HG02610 (cell line): ENCODE measurements at regions not wholly inside any gene's neighbourhood (a gene's known extent, or its start where the extent isn't known, plus 50 kb on each side); places are given as distances from the start of the nearest gene placed in this dataset.
A peak's percentile ranks its signal among the peaks of the same experiment; 100 is the strongest.

Experiments
- ATAC-seq: cut with Tn5 transposase; IDR thresholded peaks from one replicate; pipeline ENCODE4 v1.9.1; 2021; ENCODE audit warnings: mild to moderate bottlenecking, moderate library complexity; ENCODE audit not compliant: unreplicated experiment

DNA sequence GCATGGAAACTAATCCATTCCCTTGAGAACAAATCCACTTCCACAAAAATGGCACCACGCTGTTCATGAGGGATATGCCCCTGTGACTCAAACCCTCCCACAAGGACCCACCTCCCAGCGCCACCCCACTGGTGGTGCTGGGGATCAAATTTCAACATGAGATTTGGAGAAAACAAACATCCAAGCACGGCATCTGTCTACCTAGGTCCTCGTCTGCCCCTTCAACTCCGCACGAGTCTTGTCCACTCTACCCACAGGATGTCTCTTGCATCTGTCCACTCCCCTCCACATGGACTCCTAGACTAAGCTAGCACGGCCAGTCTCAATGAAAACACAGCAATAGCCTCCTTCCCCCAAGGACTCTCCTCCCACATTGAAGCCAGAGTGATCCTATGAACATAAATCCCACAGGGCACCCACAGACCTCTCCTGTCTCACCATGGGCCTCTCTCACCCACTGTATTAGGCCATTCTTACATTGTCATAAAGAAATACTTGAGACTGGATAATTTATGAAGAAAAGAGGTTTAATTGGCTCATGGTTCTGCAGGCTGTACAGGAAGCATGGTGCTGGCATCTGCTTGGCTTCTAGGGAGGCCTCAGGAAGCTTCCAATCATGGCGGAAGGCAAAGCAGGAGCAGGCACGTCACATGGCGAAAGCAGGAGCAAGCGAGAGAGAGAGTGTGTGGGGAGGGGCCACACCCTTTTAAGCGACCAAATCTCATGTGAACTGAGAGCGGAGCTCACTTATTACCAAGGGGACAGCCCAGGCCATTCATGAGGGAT is 101.4 kb downstream of the TOMM20 start:
- ATAC-seq, result no peak

DNA sequence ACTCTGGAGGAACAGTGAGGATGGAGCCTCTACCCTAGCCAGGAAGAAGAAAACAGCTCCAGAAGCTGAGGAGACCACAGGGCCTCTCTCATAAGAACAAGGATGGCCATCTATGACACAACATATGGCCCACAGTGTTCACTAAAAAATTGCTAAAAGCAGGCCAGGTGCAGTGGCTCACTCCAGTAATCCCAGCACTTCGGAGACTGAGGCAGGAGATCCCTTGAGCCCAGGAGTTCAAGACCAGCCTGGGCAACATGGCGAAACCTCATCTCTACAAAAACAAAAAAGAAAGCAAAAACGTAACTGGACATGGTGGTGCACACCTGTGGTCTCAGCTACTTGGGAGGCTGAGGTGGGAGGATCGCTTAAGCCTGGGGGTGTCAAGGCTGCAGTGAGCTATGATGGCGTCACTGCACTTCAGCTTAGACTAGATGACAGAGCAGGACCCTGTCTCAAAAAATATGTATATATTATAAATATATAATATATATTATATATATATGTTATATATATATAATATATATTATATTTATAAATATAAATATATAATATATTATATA is 103.1 kb downstream of the TOMM20 start:
- no peak for ATAC-seq

DNA sequence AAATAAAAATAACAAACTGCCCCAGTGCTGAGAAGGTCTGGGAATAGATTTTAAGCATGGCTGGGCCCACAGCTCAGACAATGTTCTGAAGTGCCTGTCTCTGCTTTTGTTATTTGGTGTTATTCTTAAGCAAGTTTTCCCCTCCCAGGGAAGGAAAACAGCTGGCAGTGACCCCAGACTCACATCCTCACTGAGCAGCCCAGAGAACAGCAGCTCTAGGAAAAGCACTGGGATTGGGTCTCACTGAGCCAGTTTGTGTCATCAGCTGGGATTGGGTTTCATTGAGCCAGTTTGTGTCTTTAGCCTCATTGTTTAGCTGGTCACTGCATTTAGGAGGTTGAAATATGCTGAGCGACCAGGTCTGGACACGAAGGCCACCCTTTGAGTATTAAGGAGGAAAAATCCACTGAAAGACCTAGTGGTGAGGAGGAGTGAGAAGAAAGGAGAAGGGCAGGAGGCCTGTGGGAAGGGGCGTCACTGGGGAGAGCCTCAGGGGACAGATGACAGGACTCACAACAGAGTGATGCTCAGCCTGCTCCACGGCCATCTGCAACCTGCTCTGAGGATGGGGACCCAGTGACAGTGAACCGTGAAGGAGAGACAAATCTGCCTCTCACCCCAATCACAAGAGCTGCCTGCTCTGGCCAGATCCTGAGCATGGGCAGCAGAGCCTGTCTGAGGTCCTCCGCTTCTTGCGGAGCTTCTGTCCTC is 103.8 kb downstream of the TOMM20 start:
- peak; percentile 44 for ATAC-seq

GRCh38 chr1:235023711-235024439 is 104.8 kb downstream of the TOMM20 start:
- ATAC-seq, result no peak

DNA sequence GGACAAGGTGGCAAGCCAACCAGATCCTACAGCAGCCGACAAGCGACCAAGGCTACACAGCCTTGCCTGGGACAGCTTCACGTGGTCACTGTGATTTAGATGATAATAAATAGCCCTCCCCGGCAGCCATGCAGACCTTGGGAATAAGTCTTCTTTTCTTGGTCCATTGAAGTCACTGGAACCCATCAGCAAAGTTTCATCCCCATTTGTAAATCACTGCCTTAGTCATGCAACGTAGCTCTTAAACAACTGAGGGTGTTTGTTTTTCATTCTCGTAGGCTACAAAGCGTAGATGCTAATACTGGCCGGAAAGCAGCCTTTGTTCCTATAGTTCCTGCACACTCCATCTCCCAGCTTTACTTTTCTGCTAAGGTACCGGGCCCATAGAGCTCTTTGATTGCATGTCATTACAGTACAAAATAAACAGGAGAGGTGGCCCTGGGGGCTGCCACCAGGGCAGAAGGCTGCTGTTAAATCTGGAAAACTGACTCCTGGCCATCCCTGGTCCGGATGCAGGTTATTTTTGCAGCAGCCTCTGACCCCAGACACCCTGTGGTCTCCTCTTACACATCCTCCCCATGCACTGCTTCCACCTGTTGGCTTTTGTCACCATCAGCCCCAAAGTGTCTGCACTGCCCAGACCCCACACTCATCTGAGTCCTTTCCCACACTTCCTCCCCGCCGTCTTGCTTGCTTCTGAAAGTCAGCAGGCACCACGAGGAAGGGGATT is 105.5 kb downstream of the TOMM20 start:
- peak; percentile 80 for ATAC-seq

GRCh38 chr1:235022341-235022980 is 106.2 kb downstream of the TOMM20 start:
- ATAC-seq, result no peak

DNA sequence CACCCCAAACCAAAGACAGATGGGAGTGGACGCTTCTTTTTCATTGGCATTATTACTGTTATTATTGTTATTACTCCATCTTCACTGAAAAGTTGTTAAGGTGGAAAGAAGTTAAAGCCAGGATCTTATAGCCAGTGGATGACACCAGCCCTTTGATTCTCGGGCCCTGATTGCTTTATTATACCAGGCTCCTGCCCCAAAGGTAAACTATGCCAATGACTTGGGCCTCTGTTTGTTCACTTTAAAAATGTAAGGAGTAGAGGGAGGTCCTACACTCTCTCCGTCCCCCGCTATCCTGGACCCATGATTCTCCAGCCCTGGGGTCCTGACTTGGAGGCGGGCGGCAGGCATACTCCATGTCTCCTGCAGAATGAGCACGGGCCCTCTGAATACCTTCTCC is 106.8 kb downstream of the TOMM20 start:
- no peak for ATAC-seq

GRCh38 chr1:235021321-235021720 is 107.3 kb downstream of the TOMM20 start:
- ATAC-seq, result no peak

- ATAC-seq, result no peak
These were observed 108.7 kb downstream of the TOMM20 start for GRCh38 chr1:235019961-235020360.

DNA sequence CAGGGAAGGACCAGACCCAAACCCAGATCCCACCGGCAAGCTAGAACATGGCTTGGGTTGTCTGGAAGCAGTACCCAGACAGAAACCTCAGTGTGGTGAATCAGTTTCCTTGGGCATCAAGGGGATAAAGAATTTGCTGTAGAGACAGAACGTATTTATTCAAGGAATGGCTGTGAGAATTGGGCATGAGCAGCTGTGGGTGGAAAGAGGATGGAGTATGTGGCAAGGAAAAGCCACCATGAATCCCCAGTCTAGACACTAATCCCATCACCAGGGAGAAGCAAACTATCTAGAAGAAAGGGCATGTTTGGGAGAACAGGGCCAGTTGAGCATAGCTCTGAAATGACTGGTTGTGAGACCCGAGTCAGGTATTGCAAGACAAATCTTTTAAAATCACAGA is 109.2 kb downstream of the TOMM20 start:
- ATAC-seq, result no peak

DNA sequence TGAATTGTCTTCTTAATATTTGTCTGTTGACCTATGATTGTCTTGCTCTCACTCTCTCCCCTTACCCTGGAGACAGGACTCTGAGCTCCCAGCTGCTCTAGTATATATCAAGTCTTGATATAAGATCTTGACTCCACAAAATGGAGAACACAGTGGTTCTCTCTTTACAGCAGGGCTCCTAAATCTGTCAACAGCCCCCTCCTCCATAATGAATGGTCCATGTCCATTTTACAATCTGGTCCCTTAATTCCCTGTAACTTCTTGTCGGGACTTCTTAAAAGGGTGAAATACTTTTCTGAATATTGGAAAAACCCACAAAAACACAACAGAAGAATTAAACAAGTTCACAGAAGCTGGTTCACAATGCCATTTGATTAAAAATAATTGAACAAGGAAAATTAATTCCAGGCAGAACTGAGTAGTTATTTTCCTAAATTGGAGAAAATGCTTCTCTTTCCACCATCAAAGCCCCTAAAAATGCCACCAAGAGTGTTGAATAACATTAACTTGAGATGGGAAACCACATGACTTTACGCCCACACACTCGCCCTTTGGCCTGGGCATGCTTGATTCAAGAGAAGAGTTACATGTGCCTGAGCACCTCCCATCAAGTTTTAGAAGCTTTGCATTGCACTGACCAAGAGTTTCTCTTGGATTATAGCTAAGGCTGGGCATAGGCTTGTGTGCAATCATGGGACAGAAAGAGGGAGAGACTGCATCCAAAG is 109.8 kb downstream of the TOMM20 start:
- no peak for ATAC-seq

DNA sequence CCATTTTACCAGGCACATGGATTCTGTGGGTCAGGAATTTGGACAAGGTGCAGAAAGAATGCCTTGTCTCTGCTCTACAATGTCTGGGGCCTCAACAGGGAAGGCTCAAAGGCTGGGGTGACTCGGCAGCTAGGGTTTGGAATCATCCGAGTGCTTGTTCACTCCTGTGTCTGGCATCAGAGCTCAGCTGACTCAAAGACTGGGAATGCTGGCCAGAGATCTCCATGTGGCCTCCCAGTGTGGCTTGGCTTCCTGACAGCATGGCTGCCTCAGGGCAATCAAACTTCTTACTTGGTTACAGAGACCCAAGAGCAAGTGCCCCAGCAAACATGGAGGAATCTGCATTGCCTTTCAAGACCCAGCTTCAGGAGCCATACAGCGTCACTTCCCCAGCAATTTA is 110.5 kb downstream of the TOMM20 start:
- no peak for ATAC-seq

DNA sequence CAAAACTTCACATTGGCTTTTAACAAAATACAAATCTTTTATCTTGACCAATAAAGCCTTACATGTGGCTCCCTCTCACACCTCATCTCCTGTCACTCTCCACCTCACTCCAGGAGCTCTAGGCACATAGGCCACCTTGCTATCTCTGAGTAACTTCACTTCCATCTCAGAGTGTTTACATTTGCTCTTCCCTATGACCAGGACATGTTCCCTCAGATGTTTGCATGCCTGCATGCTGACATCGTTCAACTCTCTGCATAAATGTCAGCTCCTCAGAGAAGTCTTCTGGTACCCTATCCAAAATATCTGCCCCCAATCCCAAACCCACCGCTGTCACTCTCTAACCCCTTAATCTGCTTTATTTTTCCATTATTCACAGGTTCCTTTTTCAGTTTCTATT is 110.9 kb downstream of the TOMM20 start:
- ATAC-seq, result no peak

GRCh38 chr1:235017191-235017590 is 111.4 kb downstream of the TOMM20 start:
- ATAC-seq, result no peak

DNA sequence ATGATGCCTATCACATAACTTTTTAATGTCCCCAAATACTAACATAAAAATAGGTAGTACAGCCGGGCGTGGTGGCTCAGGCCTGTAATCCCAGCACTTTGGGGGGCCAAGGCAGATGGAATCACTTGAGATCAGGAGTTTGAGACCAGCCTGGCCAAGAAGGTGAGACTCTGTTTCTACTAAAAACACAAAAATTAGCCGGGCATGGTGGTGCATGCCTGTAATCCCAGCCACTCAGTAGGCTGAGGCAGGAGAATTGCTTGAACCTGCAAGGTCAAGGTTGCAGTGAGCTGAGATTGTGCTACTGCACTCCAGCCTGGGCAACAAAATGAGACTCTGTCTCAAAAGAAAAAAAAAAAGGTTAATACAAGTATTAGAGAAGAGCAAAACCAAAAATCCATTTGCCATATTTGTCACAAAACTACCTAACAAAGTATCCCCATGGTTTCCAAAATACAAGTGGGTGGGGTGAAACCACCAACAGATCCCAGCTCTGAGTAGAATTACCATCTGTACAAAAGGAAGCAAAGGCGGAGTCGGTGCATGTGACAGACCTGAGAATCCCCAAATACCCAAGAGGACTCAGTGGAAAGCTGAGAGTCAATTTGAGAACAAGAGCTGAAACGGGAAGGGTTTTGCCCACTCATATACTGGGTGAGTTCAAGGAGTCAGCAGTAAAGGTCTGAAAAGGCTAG is 113.2 kb downstream of the TOMM20 start:
- ATAC-seq, result peak; percentile 49

GRCh38 chr1:235014756-235015155 is 113.9 kb downstream of the TOMM20 start:
- no peak for ATAC-seq

DNA sequence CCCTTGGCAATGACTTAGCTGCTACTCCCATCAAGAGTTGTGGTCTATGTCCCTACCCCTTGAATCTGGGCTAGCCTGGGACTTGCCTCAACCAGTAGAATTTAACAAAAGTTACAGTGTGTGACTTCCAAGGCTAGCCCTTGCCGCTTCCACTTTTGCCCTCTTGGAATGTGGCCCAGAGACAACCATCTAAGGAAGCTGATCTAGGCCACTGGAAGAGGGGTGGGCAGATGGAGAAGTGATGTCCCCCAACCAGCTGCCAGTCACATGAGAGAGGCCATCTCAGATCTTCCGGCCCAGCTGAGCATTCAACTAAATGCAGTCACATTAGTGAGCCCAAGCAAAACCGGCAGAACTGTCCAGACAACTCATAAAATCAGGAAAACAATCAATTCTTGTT is 115.1 kb downstream of the TOMM20 start:
- ATAC-seq, result no peak

DNA sequence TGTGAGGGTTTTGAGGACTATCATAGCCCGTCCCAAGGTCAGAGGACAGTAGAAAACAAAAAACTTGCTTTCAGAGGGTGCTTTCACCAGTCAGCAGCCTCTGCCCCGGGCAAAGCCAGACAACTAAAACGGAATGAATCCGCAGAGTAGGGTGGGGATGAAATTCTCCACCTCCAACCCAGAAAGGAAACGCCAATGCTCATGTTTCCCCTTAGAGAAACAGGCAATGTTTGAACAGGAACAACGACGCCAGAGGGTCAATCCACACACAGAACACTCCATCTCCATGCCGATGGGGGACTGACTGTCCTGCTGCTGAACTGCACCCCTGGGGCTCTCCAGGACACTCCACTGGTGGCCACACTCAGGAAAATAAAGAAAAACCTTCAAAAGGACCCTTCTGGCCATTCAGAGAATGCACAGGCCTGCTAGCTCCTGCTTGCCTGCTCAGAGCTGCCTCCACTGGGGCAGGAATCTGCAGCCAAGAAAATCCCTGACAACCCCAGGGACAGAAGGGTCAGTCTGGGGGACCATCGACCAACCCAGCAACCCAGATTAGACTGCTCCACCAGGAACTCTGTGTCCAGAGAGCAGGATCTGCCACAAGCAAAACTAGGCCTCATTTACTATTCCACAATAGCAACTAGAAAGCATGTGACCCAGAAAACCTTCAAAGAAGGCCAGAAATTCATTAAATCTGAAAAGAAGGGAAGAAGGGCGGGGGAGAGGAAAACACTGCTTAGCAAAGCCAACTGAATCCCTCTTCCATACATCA is 116.0 kb downstream of the TOMM20 start:
- no peak for ATAC-seq
